Stimulated activated naive CD8-positive, alpha-beta T cell treated with anti-CD3 and anti-CD28 coated beads, Interleukin-15, Interleukin-2, amounts not matched to agents 100 U/mL and 50 U/mL, for 24 hours (primary cell): ENCODE measurements at regions not wholly inside any gene's neighbourhood (a gene's known extent, or its start where the extent isn't known, plus 50 kb on each side); places are given as distances from the start of the nearest gene placed in this dataset.

Experiments
- ATAC-seq: fragments of 150-1000 bp; cut with Tn5 transposase; one replicate; pipeline ENCODE4 v1.10.0; 2021
- DNase-seq: peaks from one replicate; pipeline ENCODE4 v3.0.0; 2021

- ATAC-seq: no peak
Measured at GRCh38 chr3:86175593-86176444, 815.1 kb downstream of the VGLL3 start.

GRCh38 chr3:86175051-86175536, 815.9 kb downstream of the VGLL3 start:
- ATAC-seq (no peak), DNase-seq (no peak)

More at GRCh38 chr3:86175593-86176444, 815.1 kb downstream of the VGLL3 start:
- DNase-seq: no peak

GRCh38 chr3:86173401-86173800, 817.5 kb downstream of the VGLL3 start:
- ATAC-seq (no peak), DNase-seq (no peak)

GRCh38 chr3:86168512-86168911, 822.4 kb downstream of the VGLL3 start:
- DNase-seq (no peak), ATAC-seq (no peak)

- DNase-seq: no peak
- no peak for ATAC-seq
Measured at GRCh38 chr3:86162521-86162920, 828.4 kb downstream of the VGLL3 start.

- DNase-seq: no peak
- ATAC-seq: no peak
Measured at GRCh38 chr3:86161493-86161892, 829.5 kb downstream of the VGLL3 start.

GRCh38 chr3:86152620-86153019, 838.3 kb downstream of the VGLL3 start:
- no peak for ATAC-seq
- no peak for DNase-seq

- no peak for ATAC-seq
- DNase-seq: no peak
Measured at GRCh38 chr3:86149054-86149453, 841.9 kb downstream of the VGLL3 start.

GRCh38 chr3:86147119-86147518, 843.8 kb downstream of the VGLL3 start:
- ATAC-seq (no peak), DNase-seq (no peak)

- ATAC-seq: no peak
- no peak for DNase-seq
Measured at GRCh38 chr3:86126552-86126951, 864.4 kb downstream of the VGLL3 start.
